ENCODE measurements at regions not wholly inside any gene's neighbourhood (a gene's known extent, or its start where the extent isn't known, plus 50 kb on each side); places are given as distances from the start of the nearest gene placed in this dataset.
"Not testable (repeated sequence)": the region's sequence is repeated elsewhere in the genome, so short reads cannot be mapped to it uniquely, and the experiment has no call there.

- no peak for TF ChIP-seq CTCF (IDR thresholded peaks at IDR 0.05; ENCODE audit: low read depth, low read length, missing control alignments)
- H3K4me3 ChIP-seq (replicated peaks; ENCODE audit: low read depth, low read length) = no peak overlapping the region
- no peak for DNase-seq (ENCODE audit: extremely low read depth, low read depth)
These were observed 79.2 kb upstream of the CEP126 start for GRCh38 chr11:101835506-101836063.

- not testable (repeated sequence) for H3K4me3 ChIP-seq (replicated peaks; ENCODE audit: low read depth, low read length); DNase-seq (ENCODE audit: extremely low read depth, low read depth)
These were observed 84.3 kb upstream of the CEP126 start for GRCh38 chr11:101830475-101830874.

DNA sequence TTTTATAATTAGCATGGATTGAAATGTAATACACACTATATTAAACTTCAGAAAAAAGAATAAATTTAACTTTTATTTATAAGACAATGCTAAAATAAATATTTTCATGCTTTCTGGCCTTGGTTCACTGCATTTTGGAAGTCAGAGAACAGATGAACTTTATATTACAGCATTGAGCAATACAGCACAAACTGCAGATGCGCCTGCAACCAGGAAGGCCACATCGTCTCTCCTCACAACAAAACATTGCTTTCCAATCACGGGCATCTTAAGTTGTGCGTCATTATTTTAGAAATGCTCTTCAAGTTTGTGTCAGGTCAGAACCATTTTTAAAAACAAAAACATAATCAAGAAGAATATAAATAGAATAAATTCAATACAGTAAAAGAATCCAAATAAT lies 89.3 kb upstream of the CEP126 start:
- TF ChIP-seq CTCF (IDR thresholded peaks at IDR 0.05; ENCODE audit: low read depth, low read length, missing control alignments) = no peak
- H3K4me3 ChIP-seq (replicated peaks; ENCODE audit: low read depth, low read length) = no peak overlapping the region
- no peak for DNase-seq (ENCODE audit: extremely low read depth, low read depth)

- no peak overlapping the region for H3K4me3 ChIP-seq (replicated peaks; ENCODE audit: low read depth, low read length)
- no peak for DNase-seq (ENCODE audit: extremely low read depth, low read depth)
- TF ChIP-seq CTCF (IDR thresholded peaks at IDR 0.05; ENCODE audit: low read depth, low read length, missing control alignments) = no peak
These were observed 97.2 kb upstream of the CEP126 start for GRCh38 chr11:101817581-101817980.

GRCh38 chr11:101816613-101817012 lies 98.2 kb upstream of the CEP126 start:
- no peak for DNase-seq (ENCODE audit: extremely low read depth, low read depth)
- no peak overlapping the region for H3K4me3 ChIP-seq (replicated peaks; ENCODE audit: low read depth, low read length)
- TF ChIP-seq CTCF (IDR thresholded peaks at IDR 0.05; ENCODE audit: low read depth, low read length, missing control alignments) = no peak

DNA sequence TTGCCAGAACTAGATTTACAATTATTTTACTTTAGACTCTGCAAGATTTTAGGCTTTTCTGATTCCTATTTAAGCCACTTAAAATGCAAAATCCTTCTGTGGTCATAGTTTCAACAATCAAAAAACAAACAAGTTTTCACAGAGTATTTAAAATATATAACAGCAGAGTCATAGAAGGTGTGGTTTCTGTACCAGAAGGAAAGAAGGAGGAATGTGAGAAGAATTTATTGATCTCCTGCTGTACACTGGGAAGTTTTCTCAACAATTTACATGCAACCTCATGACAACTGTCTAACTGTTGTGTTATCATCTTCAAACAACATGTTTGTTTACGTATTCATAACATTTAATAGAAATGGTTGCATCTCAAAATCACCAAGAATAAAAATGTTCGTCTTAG lies 102.3 kb upstream of the CEP126 start:
- no peak for TF ChIP-seq CTCF (IDR thresholded peaks at IDR 0.05; ENCODE audit: low read depth, low read length, missing control alignments)
- H3K4me3 ChIP-seq (replicated peaks; ENCODE audit: low read depth, low read length) = no peak overlapping the region
- no peak for DNase-seq (ENCODE audit: extremely low read depth, low read depth)

DNA sequence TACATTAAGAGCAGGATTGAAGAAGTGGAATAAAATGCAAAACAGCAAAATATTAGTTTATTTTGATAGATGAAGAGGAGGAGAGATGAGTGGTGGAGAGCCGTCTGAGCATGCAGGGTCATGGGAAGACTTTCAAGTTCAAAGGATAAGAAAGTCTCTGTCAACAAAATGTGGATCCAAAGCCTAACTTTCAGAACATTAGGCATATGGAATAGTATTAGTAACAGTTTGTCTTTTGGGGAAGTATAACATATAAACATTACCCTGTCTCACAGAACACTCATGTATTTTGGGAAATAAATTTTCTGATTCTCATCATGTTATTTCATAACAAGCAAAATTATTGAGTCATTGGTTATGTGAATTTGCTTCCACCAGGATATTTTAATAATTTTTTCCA lies 104.3 kb upstream of the CEP126 start:
- no peak for TF ChIP-seq CTCF (IDR thresholded peaks at IDR 0.05; ENCODE audit: low read depth, low read length, missing control alignments)
- no peak overlapping the region for H3K4me3 ChIP-seq (replicated peaks; ENCODE audit: low read depth, low read length)
- DNase-seq (ENCODE audit: extremely low read depth, low read depth) = no peak

Data from HFF-Myc (cell line).